WERI-Rb-1 (cell line): ENCODE measurements at regions not wholly inside any gene's neighbourhood (a gene's known extent, or its start where the extent isn't known, plus 50 kb on each side); places are given as distances from the start of the nearest gene placed in this dataset.

Experiments
- DNase-seq: peaks from one replicate; pipeline ENCODE4 v3.0.0-alpha.2; 2020
- H3K27ac ChIP-seq: fragments of 250-450 bp; sonication (Bioruptor Pico); 2 replicates; pipeline ENCODE4 v1.5.1; 2020; ENCODE audit warnings: mild to moderate bottlenecking, moderate library complexity
- H3K27me3 ChIP-seq: fragments of 250-450 bp; sonication (Bioruptor Pico); 2 replicates; pipeline ENCODE4 v1.5.1; 2021; ENCODE audit warnings: mild to moderate bottlenecking, low read depth, moderate library complexity; ENCODE audit not compliant: insufficient read depth, severe bottlenecking
- H3K36me3 ChIP-seq: fragments of 250-450 bp; sonication (Bioruptor Pico); 2 replicates; pipeline ENCODE4 v1.5.1; 2020; ENCODE audit warnings: mild to moderate bottlenecking, moderate library complexity
- H3K4me3 ChIP-seq: 2 replicates; pipeline ENCODE4 v1.5.1; 2011; ENCODE audit warnings: low read depth, mild to moderate bottlenecking, control low read depth, low read length
- H3K9me3 ChIP-seq: fragments of 250-450 bp; sonication (Bioruptor Pico); 2 replicates; pipeline ENCODE4 v1.5.1; 2021; ENCODE audit warnings: mild to moderate bottlenecking, moderate library complexity; ENCODE audit not compliant: severe bottlenecking
- TF ChIP-seq, protein P1 (sequence below): IDR thresholded peaks from 2 replicates; pipeline ENCODE4 v1.5.1; 2011; ENCODE audit warnings: low read depth, mild to moderate bottlenecking, control low read depth, inconsistent platforms, low read length

GRCh38 chr5:5025098-5025773 lies 114.9 kb upstream of the ADAMTS16 start:
- Histone ChIP-seq H3K27ac (no peak overlapping the region), H3K4me3 (no peak overlapping the region)

DNA sequence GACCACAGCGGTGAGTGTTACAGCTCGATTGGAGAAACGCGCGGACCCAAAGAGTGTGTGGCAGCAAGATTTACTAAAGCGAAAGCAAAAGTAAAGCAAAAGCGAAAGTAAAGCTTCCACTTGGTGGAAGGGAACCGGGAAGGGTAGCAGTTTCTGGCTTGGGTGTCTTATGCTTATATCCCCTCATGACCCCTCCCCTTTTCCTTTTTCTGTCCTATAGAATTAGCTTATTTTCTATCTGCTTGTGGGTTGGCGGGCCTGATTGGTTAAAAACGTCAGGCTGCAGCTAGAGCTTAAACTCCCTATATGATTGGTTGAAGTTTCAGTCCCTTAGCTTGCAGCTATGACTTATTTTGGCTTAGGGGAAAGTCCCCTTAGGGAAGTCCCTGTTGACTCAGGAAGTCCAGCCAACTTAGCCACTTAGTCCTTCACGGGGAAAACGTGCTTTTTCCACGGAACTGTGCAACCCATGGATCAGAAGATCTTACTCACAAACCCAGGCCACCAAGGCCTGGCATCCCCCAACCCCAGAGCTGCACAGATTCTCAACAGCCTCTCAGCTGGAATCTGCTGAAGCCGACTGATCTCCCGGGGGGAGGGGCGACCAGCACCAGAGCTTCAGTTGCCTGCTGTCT lies 114.2 kb upstream of the ADAMTS16 start:
- DNase-seq = no peak
- Histone ChIP-seq H3K27me3 (peaks cover 68% of the 10 kb centered on the region), H3K27ac (no peak overlapping the region), H3K4me3 (no peak overlapping the region), H3K9me3 (peaks cover 3% of the 10 kb centered on the region), H3K36me3 (no peaks in the 10 kb centered on the region)
- TF ChIP-seq, protein P1, sequence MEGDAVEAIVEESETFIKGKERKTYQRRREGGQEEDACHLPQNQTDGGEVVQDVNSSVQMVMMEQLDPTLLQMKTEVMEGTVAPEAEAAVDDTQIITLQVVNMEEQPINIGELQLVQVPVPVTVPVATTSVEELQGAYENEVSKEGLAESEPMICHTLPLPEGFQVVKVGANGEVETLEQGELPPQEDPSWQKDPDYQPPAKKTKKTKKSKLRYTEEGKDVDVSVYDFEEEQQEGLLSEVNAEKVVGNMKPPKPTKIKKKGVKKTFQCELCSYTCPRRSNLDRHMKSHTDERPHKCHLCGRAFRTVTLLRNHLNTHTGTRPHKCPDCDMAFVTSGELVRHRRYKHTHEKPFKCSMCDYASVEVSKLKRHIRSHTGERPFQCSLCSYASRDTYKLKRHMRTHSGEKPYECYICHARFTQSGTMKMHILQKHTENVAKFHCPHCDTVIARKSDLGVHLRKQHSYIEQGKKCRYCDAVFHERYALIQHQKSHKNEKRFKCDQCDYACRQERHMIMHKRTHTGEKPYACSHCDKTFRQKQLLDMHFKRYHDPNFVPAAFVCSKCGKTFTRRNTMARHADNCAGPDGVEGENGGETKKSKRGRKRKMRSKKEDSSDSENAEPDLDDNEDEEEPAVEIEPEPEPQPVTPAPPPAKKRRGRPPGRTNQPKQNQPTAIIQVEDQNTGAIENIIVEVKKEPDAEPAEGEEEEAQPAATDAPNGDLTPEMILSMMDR = no peak

More at GRCh38 chr5:5025098-5025773, 114.9 kb upstream of the ADAMTS16 start:
- TF ChIP-seq, protein P1 = no peak
- peaks cover 70% of the 10 kb centered on the region for H3K27me3 ChIP-seq
- H3K9me3 ChIP-seq = no peaks in the 10 kb centered on the region
- no peak for DNase-seq
- no peaks in the 10 kb centered on the region for H3K36me3 ChIP-seq

- DNase-seq = no peak
- Histone ChIP-seq H3K27ac (no peak overlapping the region), H3K27me3 (peaks cover 65% of the 10 kb centered on the region), H3K9me3 (peaks cover 3% of the 10 kb centered on the region), H3K4me3 (no peak overlapping the region), H3K36me3 (no peaks in the 10 kb centered on the region)
- TF ChIP-seq, protein P1 = no peak
Measured at GRCh38 chr5:5026409-5026785, 113.7 kb upstream of the ADAMTS16 start.

GRCh38 chr5:5031665-5032064 lies 108.5 kb upstream of the ADAMTS16 start:
- peaks cover 74% of the 10 kb centered on the region for H3K27me3 ChIP-seq
- H3K27ac ChIP-seq = no peak overlapping the region
- peaks cover 3% of the 10 kb centered on the region for H3K9me3 ChIP-seq
- DNase-seq = no peak
- no peaks in the 10 kb centered on the region for H3K36me3 ChIP-seq
- no peak overlapping the region for H3K4me3 ChIP-seq
- TF ChIP-seq, protein P1 = no peak

- Histone ChIP-seq H3K27ac (no peak overlapping the region), H3K4me3 (no peak overlapping the region), H3K36me3 (no peaks in the 10 kb centered on the region), H3K9me3 (no peaks in the 10 kb centered on the region), H3K27me3 (peaks cover 85% of the 10 kb centered on the region)
- no peak for DNase-seq
- TF ChIP-seq, protein P1 = no peak
Measured at GRCh38 chr5:5037674-5038073, 102.5 kb upstream of the ADAMTS16 start.
